DOHH2 (cell line): ENCODE measurements at regions not wholly inside any gene's neighbourhood (a gene's known extent, or its start where the extent isn't known, plus 50 kb on each side); places are given as distances from the start of the nearest gene placed in this dataset.

Source experiments
- EZH2phosphoT487 ChIP-seq: fragments of 200-600 bp; sonication (generic); IDR thresholded peaks from 2 replicates; pipeline ENCODE4 v1.6.1; 2017; ENCODE audit warnings: borderline replicate concordance, mild to moderate bottlenecking, antibody characterized with exemption, low read length, moderate library complexity, mixed read lengths
- TF ChIP-seq, protein P1 (sequence below): fragments of 200-600 bp; sonication (generic); IDR thresholded peaks from one replicate; pipeline ENCODE4 v1.5.1; 2014; ENCODE audit warnings: antibody characterized with exemption, mild to moderate bottlenecking, low read depth, low read length; ENCODE audit not compliant: poor library complexity, severe bottlenecking

DNA sequence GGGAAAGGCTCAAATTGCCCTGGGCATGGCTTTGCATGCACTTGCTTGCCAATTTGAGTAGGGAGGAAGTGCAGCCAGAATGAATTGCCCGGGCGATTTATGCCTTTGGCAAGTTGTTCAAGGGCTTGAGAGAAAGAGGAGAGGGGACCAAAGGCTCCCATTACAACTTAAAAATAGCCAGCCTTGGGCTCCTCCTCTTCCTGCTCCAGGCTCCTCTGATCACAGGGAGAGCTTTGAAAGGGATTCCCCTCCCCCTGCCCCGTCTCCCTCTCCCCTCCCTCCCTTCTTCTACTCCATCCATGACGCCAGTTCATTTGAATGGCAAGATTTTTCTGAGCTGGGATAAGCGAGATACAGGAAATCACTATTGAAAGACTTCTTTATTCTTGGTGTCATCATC, 304.9 kb upstream of the JAG1 start:
- TF ChIP-seq, protein P1, sequence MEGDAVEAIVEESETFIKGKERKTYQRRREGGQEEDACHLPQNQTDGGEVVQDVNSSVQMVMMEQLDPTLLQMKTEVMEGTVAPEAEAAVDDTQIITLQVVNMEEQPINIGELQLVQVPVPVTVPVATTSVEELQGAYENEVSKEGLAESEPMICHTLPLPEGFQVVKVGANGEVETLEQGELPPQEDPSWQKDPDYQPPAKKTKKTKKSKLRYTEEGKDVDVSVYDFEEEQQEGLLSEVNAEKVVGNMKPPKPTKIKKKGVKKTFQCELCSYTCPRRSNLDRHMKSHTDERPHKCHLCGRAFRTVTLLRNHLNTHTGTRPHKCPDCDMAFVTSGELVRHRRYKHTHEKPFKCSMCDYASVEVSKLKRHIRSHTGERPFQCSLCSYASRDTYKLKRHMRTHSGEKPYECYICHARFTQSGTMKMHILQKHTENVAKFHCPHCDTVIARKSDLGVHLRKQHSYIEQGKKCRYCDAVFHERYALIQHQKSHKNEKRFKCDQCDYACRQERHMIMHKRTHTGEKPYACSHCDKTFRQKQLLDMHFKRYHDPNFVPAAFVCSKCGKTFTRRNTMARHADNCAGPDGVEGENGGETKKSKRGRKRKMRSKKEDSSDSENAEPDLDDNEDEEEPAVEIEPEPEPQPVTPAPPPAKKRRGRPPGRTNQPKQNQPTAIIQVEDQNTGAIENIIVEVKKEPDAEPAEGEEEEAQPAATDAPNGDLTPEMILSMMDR: no peak
- TF ChIP-seq EZH2phosphoT487: no peak
